K562 (cell line): ENCODE measurements at regions not wholly inside any gene's neighbourhood (a gene's known extent, or its start where the extent isn't known, plus 50 kb on each side); places are given as distances from the start of the nearest gene placed in this dataset.
"Not testable (repeated sequence)": the region's sequence is repeated elsewhere in the genome, so short reads cannot be mapped to it uniquely, and the experiment has no call there.

Experiments used
- ATAC-seq: fragments of 200-7000 bp; cut with Tn5 transposase; 3 replicates; pipeline ENCODE4 v1.9.1; 2020; ENCODE audit warnings: moderate library complexity
- BruUV-seq: library from RNA; stranded (reverse); fragments of 400-500 nt; replicated peaks from 2 replicates; lab custom pipeline; 2021; lab: Mats Ljungman, UMichigan
- CTCF ChIA-PET: fragments of 300-600 bp; formaldehyde crosslinking; extraction: SDS; loops from one replicate; lab custom pipeline; 2021; ENCODE audit warnings: low intra/inter-chr PET ratio; lab: Yijun Ruan, JAX
- POLR2A ChIA-PET: fragments of 300-600, 350-650 bp; sonication (Branson Sonifier 250); formaldehyde crosslinking; extraction: SDS; loops from one replicate; lab custom pipeline; 2021; ENCODE audit warnings: antibody characterized with exemption, inconsistent platforms; lab: Yijun Ruan, JAX
- DNase-seq, 4 experiments: peaks; one replicate each; pipeline versions ENCODE4 v3.0.0 to v3.0.0-alpha.2; 2011 to 2018; ENCODE audit warnings: low spot score in 3 of 4, mixed read lengths in 3 of 4; ENCODE audit errors: extremely low read depth in 1 of 4
- FAIRE-seq: peaks from 2 replicates; lab custom pipeline; 2011; peaks lifted over from hg19 to GRCh38; lab: Jason Lieb, UNC
- H2AFZ ChIP-seq: 2 replicates; pipeline ENCODE4 v1.6.0; 2011; ENCODE audit warnings: low read depth, low read length, control low read depth, inconsistent platforms
- H3K27ac ChIP-seq: fragments of 200-600 bp; 3 replicates; pipeline ENCODE4 v1.8.0; 2011; ENCODE audit warnings: low read depth, mild to moderate bottlenecking, control low read depth, inconsistent platforms, low read length, moderate library complexity, mixed read lengths; ENCODE audit errors: extremely low read depth
- H3K27me3 ChIP-seq, 2 experiments: fragments of 300-600 bp in 1 of 2; 2 replicates in 1 of 2; 3 replicates in 1 of 2; pipeline versions ENCODE4 v1.6.0 to v1.8.0; 2011; ENCODE audit warnings: inconsistent platforms in 2 of 2, low read length in 2 of 2, mild to moderate bottlenecking in 1 of 2, mixed read lengths in 1 of 2, moderate library complexity in 1 of 2; ENCODE audit not compliant: control insufficient read depth in 2 of 2, insufficient read depth in 2 of 2
- H3K36me3 ChIP-seq: fragments of 300-600 bp; 3 replicates; pipeline ENCODE4 v1.8.0; 2011; ENCODE audit warnings: mild to moderate bottlenecking, low read length, inconsistent platforms; ENCODE audit not compliant: control insufficient read depth, insufficient read depth
- H3K4me1 ChIP-seq, 2 experiments: fragments of 200-600 bp in 1 of 2; replicated peaks in 1 of 2; 2 replicates in 1 of 2; 3 replicates in 1 of 2; pipeline versions ENCODE4 v1.5.1 to v1.8.0; 2011; ENCODE audit warnings: inconsistent platforms in 2 of 2, low read length in 2 of 2, mild to moderate bottlenecking in 1 of 2, mixed read lengths in 1 of 2, moderate library complexity in 1 of 2; ENCODE audit not compliant: control insufficient read depth in 2 of 2, insufficient read depth in 2 of 2
- H3K4me2 ChIP-seq: 2 replicates; pipeline ENCODE4 v1.6.1; 2011; ENCODE audit warnings: low read length, control low read depth, inconsistent platforms, mixed read lengths; ENCODE audit not compliant: insufficient read depth
- H3K4me3 ChIP-seq: fragments of 200-600 bp; sonication (generic), shearing (Covaris generic); 2 replicates; pipeline ENCODE4 v1.5.1; 2016; ENCODE audit warnings: control low read depth, inconsistent platforms
- H3K79me2 ChIP-seq: fragments of 200-600 bp; 3 replicates; pipeline ENCODE4 v1.8.0; 2011; ENCODE audit warnings: low read length, inconsistent platforms; ENCODE audit not compliant: control insufficient read depth, insufficient read depth
- H3K9ac ChIP-seq, 2 experiments: 2 replicates each; pipeline versions ENCODE4 v1.6.0 to v1.6.1; 2011; ENCODE audit warnings: low read depth in 2 of 2, low read length in 2 of 2, control low read depth in 1 of 2, inconsistent platforms in 1 of 2, mild to moderate bottlenecking in 1 of 2, mixed read lengths in 1 of 2; ENCODE audit not compliant: insufficient read depth in 1 of 2
- H3K9me1 ChIP-seq: one replicate; pipeline ENCODE4 v1.6.0; 2011; ENCODE audit warnings: inconsistent platforms, mild to moderate bottlenecking, low read length, moderate library complexity; ENCODE audit not compliant: control insufficient read depth, insufficient read depth
- H3K9me3 ChIP-seq: replicated peaks from 2 replicates; pipeline ENCODE4 v1.5.1; 2011; ENCODE audit warnings: low read depth, low read length, inconsistent platforms; ENCODE audit not compliant: control insufficient read depth, insufficient read depth
- H4K20me1 ChIP-seq: replicated peaks from 2 replicates; pipeline ENCODE4 v1.6.1; 2011; ENCODE audit warnings: low read length, inconsistent platforms, mixed read lengths; ENCODE audit not compliant: control insufficient read depth, insufficient read depth
- NCOA2 ChIP-seq, 2 experiments: fragments of 450-650 bp; IDR thresholded peaks; 2 replicates each; pipeline ENCODE4 v1.6.1; 2018; ENCODE audit warnings: mild to moderate bottlenecking in 2 of 2, moderate library complexity in 1 of 2; ENCODE audit not compliant: partially characterized antibody in 2 of 2
- TAF1 ChIP-seq: IDR thresholded peaks from 2 replicates; pipeline ENCODE4 v1.6.1; 2011; ENCODE audit warnings: mild to moderate bottlenecking, low read length, moderate library complexity; ENCODE audit not compliant: insufficient read depth, control insufficient read depth, severe bottlenecking; ENCODE audit errors: extremely low read depth
- TBL1XR1 ChIP-seq, 2 experiments: IDR thresholded peaks; 2 replicates each; pipeline ENCODE4 v1.6.1; 2012; ENCODE audit warnings: improper control_type of control experiment in 2 of 2, low read length in 2 of 2, mild to moderate bottlenecking in 1 of 2
- TCFL5 ChIP-seq: fragments of 250-450 bp; sonication (Bioruptor Pico); conservative IDR thresholded peaks from 2 replicates; pipeline ENCODE4 v1.6.1; 2021; ENCODE audit warnings: mild to moderate bottlenecking, moderate library complexity, matching md5 sums
- TEAD4 ChIP-seq, 2 experiments: sonication (generic) in 1 of 2; formaldehyde crosslinking in 1 of 2; IDR thresholded peaks; 2 replicates each; pipeline versions ENCODE4 v1.6.1 to v1.8.0; 2012 to 2022; ENCODE audit warnings: borderline replicate concordance in 1 of 2, inconsistent platforms in 1 of 2, low read length in 1 of 2, mild to moderate bottlenecking in 1 of 2, missing genetic modification reagents in 1 of 2
- ZNF143 ChIP-seq: sonication (generic); formaldehyde crosslinking; IDR thresholded peaks from 2 replicates; pipeline ENCODE4 v1.9.0; 2022; ENCODE audit warnings: mild to moderate bottlenecking, missing genetic modification reagents
- ZNF766 ChIP-seq: fragments of 200-800 bp; sonication (Bioruptor generic); conservative IDR thresholded peaks from 2 replicates; pipeline ENCODE4 v1.6.1; 2016; ENCODE audit warnings: missing genetic modification characterization, missing compliant biosample characterization
- WGBS: fragments of 100-300 bp; shearing (Covaris generic); methylation state at CpG from one replicate; pipeline ENCODE4 v1.1.6; 2016; ENCODE audit warnings: low coverage, mixed read lengths; ENCODE audit not compliant: insufficient coverage; ENCODE audit errors: missing lambda C conversion rate; 5-methylcytosine and 5-hydroxymethylcytosine counted together
- in situ Hi-C: fragments of 300-500 bp; cut with MboI; formaldehyde crosslinking; loops from 4 replicates; pipeline ENCODE4 v1.15.0; 2018; ENCODE audit warnings: inconsistent platforms, mixed read lengths
- intact Hi-C: fragments of 100-400 bp; cut with micrococcal nuclease; formaldehyde crosslinking; loops from 2 replicates; pipeline ENCODE4 v1.14.2; 2022

- no peak for TF ChIP-seq ZNF143 (CRISPR knock-in tag)
- no peak for TF ChIP-seq TAF1
- no peak for TF ChIP-seq TBL1XR1 (IDR thresholded peaks at IDR 0.05; ENCODE audit: low read length in 2 of 2)
- TF ChIP-seq TCFL5 (CRISPR knock-in tag) = no peak
- no peak for TF ChIP-seq TEAD4 (IDR thresholded peaks at IDR 0.05; ENCODE audit: low read length)
- no peak for TF ChIP-seq TEAD4 (CRISPR knock-in tag; IDR thresholded peaks at IDR 0.05; ENCODE audit: borderline replicate concordance)
- TF ChIP-seq NCOA2 (IDR thresholded peaks at IDR 0.05; ENCODE audit: partially characterized antibody in 2 of 2) = no peak
- TF ChIP-seq ZNF766 (CRISPR knock-in tag) = no peak
- H3K27ac ChIP-seq = no peak overlapping the region
- BruUV-seq = no TSS peak
- POLR2A ChIA-PET = no interaction called here
- H3K9me1 ChIP-seq = no peaks in the 10 kb centered on the region
- H3K27me3 ChIP-seq = no peaks in the 10 kb centered on the region
- intact Hi-C loops = no loop called here
- CTCF ChIA-PET = no interaction called here
- in situ Hi-C loops = no loop called here
- no peak overlapping the region for H3K4me3 ChIP-seq
- H3K4me2 ChIP-seq = no peak overlapping the region
- no peak overlapping the region for H3K9ac ChIP-seq
- H3K4me1 ChIP-seq = no peaks in the 10 kb centered on the region
- no peaks in the 10 kb centered on the region for H3K79me2 ChIP-seq
- DNase-seq (no peak), FAIRE-seq (no peak), ATAC-seq (no peak)
- H3K36me3 ChIP-seq = no peaks in the 10 kb centered on the region
- H3K9me3 ChIP-seq = no peaks in the 10 kb centered on the region
- no peak overlapping the region for H2AFZ ChIP-seq
- 3% methylated on average over 4 of the region's 4 CpGs for WGBS
- H4K20me1 ChIP-seq = no peaks in the 10 kb centered on the region
Measured at GRCh38 chr6:94785514-94785913, 791.8 kb upstream of the MANEA start.

- H2AFZ ChIP-seq, H3K9ac ChIP-seq, H3K9me1 ChIP-seq, H3K27me3 ChIP-seq, FAIRE-seq, H3K4me1 ChIP-seq, intact Hi-C loops, DNase-seq, H3K4me2 ChIP-seq, H3K79me2 ChIP-seq, H3K27ac ChIP-seq, CTCF ChIA-PET, H3K4me3 ChIP-seq, H4K20me1 ChIP-seq, ATAC-seq, H3K36me3 ChIP-seq, BruUV-seq, H3K9me3 ChIP-seq, in situ Hi-C loops, POLR2A ChIA-PET: not testable (repeated sequence)
- 0% methylated on average over 2 of the region's 2 CpGs for WGBS
Measured at GRCh38 chr6:94785081-94785480, 792.3 kb upstream of the MANEA start.
